HG03354 (cell line): ENCODE measurements at regions not wholly inside any gene's neighbourhood (a gene's known extent, or its start where the extent isn't known, plus 50 kb on each side); places are given as distances from the start of the nearest gene placed in this dataset.
"Not testable (repeated sequence)": the region's sequence is repeated elsewhere in the genome, so short reads cannot be mapped to it uniquely, and the experiment has no call there.

Experiments used
- ATAC-seq: cut with Tn5 transposase; IDR thresholded peaks from one replicate; pipeline ENCODE4 v1.9.1; 2021; ENCODE audit warnings: mild to moderate bottlenecking; ENCODE audit not compliant: unreplicated experiment, poor library complexity, severe bottlenecking

GRCh38 chr10:131825150-131825848 is 75.5 kb upstream of the PPP2R2D start:
- no peak for ATAC-seq

- ATAC-seq: no peak
Measured at GRCh38 chr10:131825960-131826650, 74.7 kb upstream of the PPP2R2D start.

GRCh38 chr10:131829156-131829930 is 71.5 kb upstream of the PPP2R2D start:
- ATAC-seq: no peak

GRCh38 chr10:131830446-131831130 is 70.2 kb upstream of the PPP2R2D start:
- no peak for ATAC-seq

GRCh38 chr10:131831561-131831960 is 69.2 kb upstream of the PPP2R2D start:
- ATAC-seq: no peak

GRCh38 chr10:131832056-131832685 is 68.6 kb upstream of the PPP2R2D start:
- no peak for ATAC-seq

- no peak for ATAC-seq
Measured at GRCh38 chr10:131833013-131833412, 67.8 kb upstream of the PPP2R2D start.

GRCh38 chr10:131833446-131834080 is 67.2 kb upstream of the PPP2R2D start:
- ATAC-seq: no peak

- no peak for ATAC-seq
Measured at GRCh38 chr10:131834152-131834810, 66.5 kb upstream of the PPP2R2D start.

- ATAC-seq: no peak
Measured at GRCh38 chr10:131838966-131839742, 61.7 kb upstream of the PPP2R2D start.

- not testable (repeated sequence) for ATAC-seq
Measured at GRCh38 chr10:131839880-131840787, 60.7 kb upstream of the PPP2R2D start.

- no peak for ATAC-seq
Measured at GRCh38 chr10:131840788-131841118, 60.1 kb upstream of the PPP2R2D start.

- ATAC-seq: no peak
Measured at GRCh38 chr10:131841131-131841660, 59.6 kb upstream of the PPP2R2D start.

GRCh38 chr10:131841661-131842139 is 59.1 kb upstream of the PPP2R2D start:
- no peak for ATAC-seq

GRCh38 chr10:131842351-131843088 is 58.3 kb upstream of the PPP2R2D start:
- no peak for ATAC-seq

GRCh38 chr10:131843089-131843595 is 57.7 kb upstream of the PPP2R2D start:
- ATAC-seq: no peak
